ENCODE measurements at regions not wholly inside any gene's neighbourhood (a gene's known extent, or its start where the extent isn't known, plus 50 kb on each side); places are given as distances from the start of the nearest gene placed in this dataset.
"Not testable (repeated sequence)": the region's sequence is repeated elsewhere in the genome, so short reads cannot be mapped to it uniquely, and the experiment has no call there.

DNA sequence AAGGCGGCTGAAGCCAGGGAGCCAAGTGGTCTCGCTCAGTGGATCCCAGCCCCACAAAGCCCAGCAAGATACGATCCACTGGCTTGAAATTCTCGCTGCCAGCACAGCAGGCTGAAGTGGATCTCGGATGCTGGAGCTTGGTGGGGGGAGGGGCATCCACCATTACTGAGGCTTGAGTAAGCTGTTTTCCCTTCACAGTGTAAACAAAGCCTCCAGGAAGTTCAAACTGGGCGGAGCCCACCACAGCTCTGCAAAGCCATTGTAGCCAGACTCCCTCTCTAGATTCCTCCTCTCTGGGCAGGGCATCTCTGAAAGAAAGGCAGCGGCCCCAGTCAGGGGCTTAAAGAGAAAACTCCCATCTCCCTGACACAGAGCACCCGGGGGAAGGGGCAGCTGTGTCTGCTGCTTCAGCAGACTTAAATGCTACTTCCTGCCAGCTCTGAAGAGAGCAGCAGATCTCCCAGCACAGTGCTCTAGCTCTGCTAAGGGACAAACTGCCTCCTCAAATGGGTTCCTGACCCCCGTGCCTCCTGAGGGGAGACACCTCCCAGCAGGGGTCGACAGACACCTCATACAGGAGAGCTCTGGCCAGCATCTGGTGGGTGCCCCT lies 330.0 kb upstream of the TMEFF2 start:
- intact Hi-C loops (cut with DNase I); ATAC-seq: not testable (repeated sequence)

GRCh38 chr2:192524214-192524613 lies 329.5 kb upstream of the TMEFF2 start:
- DNase-seq (ENCODE audit: low spot score); ATAC-seq; intact Hi-C loops (cut with DNase I): not testable (repeated sequence)

More for the DNA sequence above, 330.0 kb upstream of the TMEFF2 start:
- DNase-seq (ENCODE audit: low spot score) = not testable (repeated sequence)

- DNase-seq (ENCODE audit: low spot score) (no peak), ATAC-seq (no peak)
- intact Hi-C loops (cut with DNase I) = no loop called here
Observed at GRCh38 chr2:192515937-192516336, 321.2 kb upstream of the TMEFF2 start.

DNA sequence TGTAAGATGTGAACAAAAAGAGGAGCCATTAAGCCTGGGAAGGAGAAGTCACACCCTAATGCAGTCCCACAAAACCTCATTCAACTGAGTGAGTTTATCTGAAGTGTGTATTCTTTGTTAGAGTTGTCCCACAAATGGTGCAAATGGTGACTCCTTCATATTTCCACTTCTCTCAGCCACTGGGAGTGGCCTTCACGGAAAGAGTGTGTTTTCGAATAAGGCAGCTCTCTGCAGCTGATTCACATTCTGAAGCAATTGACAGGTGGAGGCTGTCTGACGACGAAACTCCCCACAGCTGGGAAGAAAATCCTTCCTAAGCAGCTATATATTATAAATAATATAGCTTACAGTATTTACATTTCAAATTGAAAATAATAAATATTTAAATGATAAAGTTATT lies 318.8 kb upstream of the TMEFF2 start:
- DNase-seq (ENCODE audit: low spot score) (no peak), ATAC-seq (no peak)
- intact Hi-C loops (cut with DNase I) = no loop called here

GRCh38 chr2:192507836-192508450 lies 313.2 kb upstream of the TMEFF2 start:
- ATAC-seq; intact Hi-C loops (cut with DNase I); DNase-seq (ENCODE audit: low spot score): not testable (repeated sequence)

DNA sequence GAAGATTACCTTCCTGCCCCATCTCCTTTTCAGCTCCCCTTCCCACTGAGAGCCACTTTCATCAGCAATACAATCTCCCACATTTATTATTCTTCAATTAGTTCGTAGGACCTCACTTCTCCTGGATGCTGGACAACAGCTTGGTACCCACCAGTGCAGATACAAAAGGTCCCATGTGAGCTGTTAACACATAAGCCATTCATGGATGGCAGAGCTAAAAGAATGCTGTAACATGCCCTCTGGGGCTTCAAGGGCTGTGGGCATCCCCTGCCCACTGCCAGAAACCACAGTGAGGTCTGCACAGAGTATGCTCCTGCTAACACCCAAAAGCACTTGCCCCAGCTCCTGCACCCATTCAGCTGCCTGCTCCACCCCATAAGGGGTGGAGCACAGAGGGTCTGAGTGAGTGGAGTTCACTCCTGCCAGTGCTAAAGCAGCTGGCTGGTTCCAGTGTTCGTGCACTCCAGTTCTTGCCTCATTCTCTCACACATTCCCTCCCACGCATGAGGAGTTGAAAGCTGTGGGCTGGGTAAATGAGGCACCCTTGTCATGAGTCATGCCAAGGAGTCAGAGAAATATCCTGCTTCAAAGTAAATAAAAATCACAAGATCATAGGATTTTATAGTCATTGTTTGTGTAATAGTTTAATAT lies 305.9 kb upstream of the TMEFF2 start:
- DNase-seq (ENCODE audit: low spot score) (no peak), ATAC-seq (peak; percentile 13)
- intact Hi-C loops (cut with DNase I) = no loop called here

DNA sequence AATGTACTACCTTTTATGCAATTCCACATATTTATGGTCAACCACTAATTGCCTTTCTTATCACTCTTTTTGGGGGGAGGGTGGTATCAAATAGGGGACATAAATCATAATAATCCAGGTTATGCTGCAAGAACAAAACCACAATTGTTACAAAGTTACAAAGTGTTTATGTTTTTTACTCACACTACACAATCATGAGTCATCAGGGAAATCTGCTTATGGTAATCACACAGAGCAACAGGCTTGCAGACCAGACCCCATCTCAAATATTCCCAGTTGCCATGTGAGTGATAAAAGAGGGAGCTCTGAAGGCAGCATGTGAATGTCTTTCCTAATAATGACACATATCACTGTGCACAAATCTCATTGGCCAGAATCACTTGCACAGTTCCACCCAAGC lies 304.7 kb upstream of the TMEFF2 start:
- no peak for DNase-seq (ENCODE audit: low spot score)
- intact Hi-C loops (cut with DNase I) = no loop called here
- ATAC-seq = no peak

GRCh38 chr2:192498747-192499146 lies 304.0 kb upstream of the TMEFF2 start:
- intact Hi-C loops (cut with DNase I) = no loop called here
- DNase-seq (ENCODE audit: low spot score) (no peak), ATAC-seq (no peak)

- ATAC-seq; intact Hi-C loops (cut with DNase I); DNase-seq (ENCODE audit: low spot score): not testable (repeated sequence)
Observed at GRCh38 chr2:192488158-192488557, 293.4 kb upstream of the TMEFF2 start.

GRCh38 chr2:192487636-192488035 lies 292.9 kb upstream of the TMEFF2 start:
- no peak for ATAC-seq
- intact Hi-C loops (cut with DNase I) = no loop called here
- DNase-seq (ENCODE audit: low spot score) = no peak

GRCh38 chr2:192484903-192485302 lies 290.2 kb upstream of the TMEFF2 start:
- intact Hi-C loops (cut with DNase I) = no loop called here
- ATAC-seq (no peak), DNase-seq (ENCODE audit: low spot score) (no peak)

- no peak for ATAC-seq
- DNase-seq (ENCODE audit: low spot score) = no peak
- intact Hi-C loops (cut with DNase I) = no loop called here
Observed at GRCh38 chr2:192480984-192481383, 286.3 kb upstream of the TMEFF2 start.

DNA sequence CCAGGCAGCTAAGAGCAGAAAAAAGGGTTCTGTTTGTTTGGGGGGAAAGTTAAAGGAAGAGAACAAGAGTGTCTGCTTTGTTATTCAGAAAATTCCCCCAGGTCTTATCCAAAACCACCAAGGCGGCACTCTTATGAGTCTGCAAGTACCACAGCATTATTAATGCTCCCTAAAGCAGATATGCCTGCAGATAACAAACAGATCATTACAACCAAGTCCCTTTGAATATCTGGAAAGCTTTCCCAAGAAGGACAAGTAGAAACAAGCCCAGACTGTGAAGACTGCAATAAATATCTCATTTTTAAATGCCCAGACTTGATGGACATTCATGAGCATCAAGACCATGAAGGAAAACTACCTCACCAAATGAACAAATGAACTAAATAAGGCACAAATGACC lies 278.6 kb upstream of the TMEFF2 start:
- intact Hi-C loops (cut with DNase I) = no loop called here
- DNase-seq (ENCODE audit: low spot score) = no peak
- ATAC-seq = no peak

DNA sequence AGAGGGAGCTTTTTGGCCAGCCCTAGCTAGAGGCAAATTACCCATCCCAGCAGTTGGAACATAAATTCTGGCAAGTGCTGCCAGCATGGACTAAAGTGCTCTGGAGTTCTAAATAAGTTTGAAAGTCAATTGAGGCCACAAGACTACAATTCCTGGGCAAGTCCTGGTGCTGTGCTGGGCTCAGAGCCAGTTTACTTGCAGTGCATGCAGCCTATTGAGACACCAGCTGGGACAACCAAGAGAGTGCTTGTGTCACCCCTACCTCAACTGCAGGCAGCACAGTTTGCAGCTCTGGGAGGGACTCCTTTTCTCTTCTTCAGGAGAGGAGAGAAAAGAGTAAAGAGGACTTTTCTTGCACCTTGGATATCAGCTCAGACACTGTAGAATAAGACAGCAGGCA lies 277.2 kb upstream of the TMEFF2 start:
- DNase-seq (ENCODE audit: low spot score) (no peak), ATAC-seq (no peak)
- intact Hi-C loops (cut with DNase I) = no loop called here

DNA sequence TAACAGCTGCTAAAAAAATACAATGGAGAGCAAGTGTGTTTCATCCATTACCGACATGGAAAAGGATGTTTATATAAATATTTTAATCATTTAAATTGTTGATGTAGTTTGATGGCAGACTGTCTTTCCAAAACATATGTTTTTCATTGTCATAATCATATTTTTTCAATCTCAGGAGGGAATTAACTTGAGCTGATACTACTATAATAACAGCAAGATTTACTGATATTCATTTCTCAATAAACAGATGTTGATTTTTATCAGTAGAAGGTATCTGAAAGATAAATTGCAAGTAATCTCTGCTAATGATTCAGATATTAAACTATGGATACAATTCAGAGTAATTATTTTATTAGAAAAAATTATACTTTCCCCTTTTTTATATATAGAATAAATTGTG lies 274.9 kb upstream of the TMEFF2 start:
- intact Hi-C loops (cut with DNase I) = no loop called here
- no peak for DNase-seq (ENCODE audit: low spot score)
- ATAC-seq = no peak

- no peak for DNase-seq (ENCODE audit: low spot score)
- intact Hi-C loops (cut with DNase I) = no loop called here
- ATAC-seq = no peak
Observed at GRCh38 chr2:192467953-192468660, 273.4 kb upstream of the TMEFF2 start.

DNA sequence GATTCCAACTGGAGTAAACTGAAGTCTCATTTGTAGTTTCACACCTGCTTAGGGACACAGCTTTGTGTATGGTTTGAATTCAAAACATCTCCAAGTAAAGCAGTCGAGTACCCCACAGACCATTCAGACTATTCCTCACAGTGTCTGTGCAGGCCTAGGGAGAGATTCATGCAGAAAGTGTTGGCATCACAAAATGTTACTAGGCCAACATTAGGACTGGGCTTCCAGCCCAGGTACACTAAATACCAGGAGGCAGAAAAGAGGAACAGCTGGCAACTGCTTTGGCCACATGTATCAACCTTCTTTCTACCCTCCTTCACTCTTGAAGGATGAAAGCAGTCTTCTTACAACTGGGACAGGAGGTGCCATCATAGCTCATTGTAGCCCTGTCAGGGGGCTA lies 270.4 kb upstream of the TMEFF2 start:
- no peak for DNase-seq (ENCODE audit: low spot score)
- ATAC-seq = no peak
- intact Hi-C loops (cut with DNase I) = no loop called here

DNA sequence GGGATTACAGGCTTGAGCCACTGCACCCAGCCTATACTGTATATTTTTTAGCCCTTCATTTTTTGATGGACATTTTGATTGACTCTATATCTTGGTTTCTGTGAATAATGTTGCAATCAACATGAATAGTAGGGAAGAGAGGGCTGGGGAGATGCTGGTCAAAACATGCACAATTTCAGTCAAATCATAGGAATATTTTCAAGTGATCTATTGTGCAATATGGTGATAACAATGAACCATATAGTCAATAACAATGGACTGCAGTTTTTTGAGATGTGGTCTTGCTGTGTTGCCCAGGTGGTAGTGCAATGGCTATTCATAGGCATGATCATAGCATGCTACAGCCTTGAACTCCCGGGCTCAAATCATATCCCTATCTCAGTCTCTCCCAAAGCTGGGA lies 264.7 kb upstream of the TMEFF2 start:
- no peak for ATAC-seq
- intact Hi-C loops (cut with DNase I) = no loop called here
- DNase-seq (ENCODE audit: low spot score) = no peak

- no peak for ATAC-seq
- DNase-seq (ENCODE audit: low spot score) = no peak
- intact Hi-C loops (cut with DNase I) = no loop called here
Observed at GRCh38 chr2:192448881-192449280, 254.1 kb upstream of the TMEFF2 start.

DNA sequence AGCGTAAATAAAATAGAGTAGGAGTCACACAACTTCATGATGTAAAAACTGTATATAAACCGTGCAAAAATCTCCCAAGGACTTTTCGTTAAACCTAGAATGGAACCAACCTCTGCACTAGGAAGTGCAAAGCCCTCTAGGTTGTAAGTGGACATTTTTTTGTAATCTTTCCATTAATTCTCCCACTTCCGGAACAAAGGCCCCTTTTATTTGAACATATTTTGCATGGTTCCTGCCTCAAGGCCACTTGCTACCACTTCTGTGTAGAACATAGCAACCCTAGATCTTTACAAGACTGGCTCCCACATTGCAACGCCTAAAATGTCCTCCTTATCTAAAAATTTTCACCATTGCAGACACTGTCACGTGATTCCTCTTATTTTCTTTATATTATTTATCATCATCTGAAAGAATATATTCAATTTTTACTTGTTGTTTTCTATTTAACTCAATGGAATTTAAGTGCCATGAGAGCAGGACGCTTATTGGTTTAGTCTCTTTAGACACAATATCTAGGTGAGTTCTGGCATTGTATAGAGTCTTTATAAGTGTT lies 249.6 kb upstream of the TMEFF2 start:
- DNase-seq (ENCODE audit: low spot score) = no peak
- intact Hi-C loops (cut with DNase I) = no loop called here

More for the DNA sequence above, 249.6 kb upstream of the TMEFF2 start:
- ATAC-seq = no peak
